ENCODE measurements at regions not wholly inside any gene's neighbourhood (a gene's known extent, or its start where the extent isn't known, plus 50 kb on each side); places are given as distances from the start of the nearest gene placed in this dataset.

DNA sequence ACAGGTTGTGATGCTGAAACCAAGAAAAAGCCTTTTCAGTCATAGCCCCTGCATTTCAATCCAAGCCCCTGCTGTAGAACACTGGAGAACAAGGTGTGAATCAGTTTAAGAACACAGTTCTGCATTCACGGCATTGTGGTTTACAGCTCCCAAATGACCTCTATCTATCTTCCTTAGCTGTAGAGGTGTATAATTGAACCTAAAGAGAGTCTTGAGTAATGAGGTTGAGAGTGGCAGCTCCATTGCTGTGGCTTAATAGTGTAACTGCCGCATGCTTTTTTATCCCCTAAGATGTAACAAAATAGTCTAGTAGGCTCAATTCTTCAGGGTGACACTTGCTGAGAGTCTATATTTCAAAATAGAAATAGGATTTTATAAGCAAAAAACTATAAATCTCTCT, 121.3 kb upstream of the EPHA4 start:
- DNase-seq (ENCODE audit: low spot score) = no peak

GRCh38 chr2:221691571-221691970, 119.5 kb upstream of the EPHA4 start:
- DNase-seq (ENCODE audit: low spot score) = no peak

DNA sequence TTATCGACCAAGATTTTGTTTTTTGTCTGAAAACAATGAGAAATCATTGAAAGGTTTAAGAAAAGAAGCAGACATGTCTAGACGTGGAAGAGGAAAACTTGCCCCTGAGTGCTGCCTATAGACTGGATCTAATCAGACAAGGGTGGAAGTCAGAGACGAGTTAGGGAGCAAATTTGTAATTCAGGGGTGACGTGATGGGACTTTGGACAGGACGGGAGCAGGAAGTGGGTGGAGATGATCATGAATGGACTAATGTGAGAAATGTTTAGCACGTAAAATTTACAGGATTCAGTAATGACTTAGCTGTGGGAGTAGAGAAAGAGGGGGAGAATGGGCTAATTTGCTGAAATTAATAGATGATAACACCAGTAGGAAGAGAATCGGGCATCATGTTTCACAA, 117.0 kb upstream of the EPHA4 start:
- no peak for DNase-seq (ENCODE audit: low spot score)

DNA sequence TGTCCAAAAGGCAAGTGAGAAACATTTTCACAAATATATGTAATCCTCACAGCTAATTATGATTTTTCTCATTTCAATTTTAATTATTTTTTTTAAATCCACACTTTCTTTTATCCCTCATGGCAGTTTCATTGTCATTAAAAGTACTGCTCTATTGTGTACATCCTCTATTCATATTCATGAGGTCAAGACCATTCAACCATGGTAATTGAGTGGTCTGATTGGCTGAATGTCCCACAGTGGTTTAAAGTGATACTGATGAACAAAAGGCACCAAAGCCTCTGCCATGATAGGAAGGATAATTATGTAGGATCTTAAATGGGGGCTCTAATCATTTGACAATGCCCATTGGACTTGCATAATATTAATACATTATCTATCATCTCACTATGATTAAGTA, 108.4 kb upstream of the EPHA4 start:
- no peak for DNase-seq (ENCODE audit: low spot score)

DNA sequence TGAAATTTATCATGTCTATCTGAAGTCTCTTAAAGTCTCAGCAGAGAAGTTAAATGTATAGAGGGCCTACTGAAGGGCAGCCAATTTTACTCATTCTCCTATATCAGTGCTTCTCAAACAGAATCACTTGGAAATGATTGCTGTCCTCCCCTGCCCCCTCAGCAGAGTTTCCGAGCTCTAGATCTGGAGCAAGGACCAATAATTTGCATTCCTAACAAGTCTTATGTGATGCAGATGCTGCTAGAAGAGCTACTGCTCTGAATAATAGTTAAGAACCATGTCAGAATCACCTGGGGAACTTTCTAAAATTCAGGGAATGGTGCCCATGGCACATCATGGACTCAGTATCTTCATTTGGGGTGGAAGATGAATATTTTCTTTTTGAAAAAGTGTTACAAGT, 105.6 kb upstream of the EPHA4 start:
- no peak for DNase-seq (ENCODE audit: low spot score)

- no peak for DNase-seq (ENCODE audit: low spot score)
These were observed 104.6 kb upstream of the EPHA4 start for GRCh38 chr2:221676566-221677172.

- DNase-seq (ENCODE audit: low spot score) = no peak
These were observed 103.3 kb upstream of the EPHA4 start for GRCh38 chr2:221675201-221675908.

GRCh38 chr2:221674446-221674845, 102.3 kb upstream of the EPHA4 start:
- DNase-seq (ENCODE audit: low spot score) = no peak

DNA sequence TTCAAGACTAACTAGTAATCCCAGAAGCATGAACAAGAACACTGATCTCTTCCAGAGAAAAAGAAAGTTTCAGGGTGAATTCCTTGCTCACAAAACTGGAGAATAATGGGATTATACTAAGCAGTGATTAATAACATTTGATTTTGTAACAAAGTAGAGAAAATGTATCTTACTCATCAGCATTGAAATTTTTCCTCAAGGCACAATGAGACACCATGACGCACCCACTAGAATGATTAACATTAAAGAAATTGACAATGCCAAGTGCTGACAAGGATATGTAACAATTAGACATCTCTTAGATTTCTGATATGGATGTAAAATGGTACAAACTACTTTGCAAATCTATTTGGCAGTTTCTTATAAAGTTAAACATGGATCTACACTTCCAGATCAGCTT, 101.1 kb upstream of the EPHA4 start:
- no peak for DNase-seq (ENCODE audit: low spot score)

GRCh38 chr2:221671515-221671914, 99.4 kb upstream of the EPHA4 start:
- DNase-seq (ENCODE audit: low spot score) = no peak

- DNase-seq (ENCODE audit: low spot score) = no peak
These were observed 90.7 kb upstream of the EPHA4 start for GRCh38 chr2:221662689-221663391.

DNA sequence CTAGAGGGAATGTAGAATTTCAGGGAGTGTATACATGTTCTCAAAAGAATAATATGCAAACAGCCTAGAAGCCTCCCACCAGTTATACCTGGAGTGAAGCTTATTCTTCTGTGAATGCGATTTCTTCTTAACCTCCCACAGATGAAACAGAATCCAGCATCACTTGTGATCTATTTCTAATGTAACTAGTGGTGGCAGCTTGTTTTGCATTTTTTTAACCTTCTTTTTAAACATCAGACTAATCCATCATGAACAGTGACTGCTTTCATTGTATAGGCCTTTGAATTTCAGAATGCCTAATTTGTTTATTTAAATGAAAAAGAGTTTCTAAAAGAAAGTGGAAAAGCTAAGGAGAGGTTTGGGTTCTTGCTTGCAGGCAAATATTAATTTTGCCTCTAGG, 85.7 kb upstream of the EPHA4 start:
- no peak for DNase-seq (ENCODE audit: low spot score)

- DNase-seq (ENCODE audit: low spot score) = no peak
These were observed 83.2 kb upstream of the EPHA4 start for GRCh38 chr2:221655300-221655699.

DNA sequence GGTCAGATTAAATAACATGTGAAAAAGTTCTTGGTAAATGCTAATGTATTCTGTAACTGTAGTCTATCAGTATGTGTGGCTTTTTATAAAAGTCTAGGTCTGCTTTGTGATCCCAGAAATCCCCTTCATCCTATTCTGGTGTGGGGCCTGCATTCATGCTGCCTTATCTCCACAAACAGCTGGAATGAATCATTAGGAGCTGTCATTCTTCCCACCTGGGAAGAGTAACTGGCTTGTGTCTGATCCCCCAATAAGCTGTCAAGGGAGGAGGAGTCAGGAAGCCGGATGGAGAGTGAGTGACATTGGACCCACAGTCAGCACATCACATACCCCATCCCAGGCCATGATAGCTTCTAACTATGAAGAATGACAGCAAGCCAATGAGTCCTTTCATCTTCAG, 81.1 kb upstream of the EPHA4 start:
- DNase-seq (ENCODE audit: low spot score) = no peak

- no peak for DNase-seq (ENCODE audit: low spot score)
These were observed 77.1 kb upstream of the EPHA4 start for GRCh38 chr2:221649051-221649775.

DNA sequence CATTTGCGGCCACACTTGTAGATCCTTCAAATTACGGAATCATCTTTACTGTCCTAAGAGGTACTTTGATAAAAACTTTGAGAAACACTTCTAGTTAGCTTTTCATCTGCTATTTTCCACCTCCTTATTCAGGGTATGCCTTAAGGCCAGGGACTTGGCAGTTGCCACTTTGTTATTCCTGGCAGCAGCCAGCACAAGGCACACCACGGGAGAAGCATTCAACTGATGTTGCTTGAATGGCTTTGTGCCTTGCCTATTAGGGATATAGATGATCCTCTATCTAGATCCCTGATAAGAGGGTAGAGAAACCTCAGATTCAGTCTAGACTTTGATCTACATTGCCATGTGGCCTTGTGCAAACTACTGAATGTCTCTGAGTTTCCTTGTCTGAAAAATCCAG, 70.3 kb upstream of the EPHA4 start:
- DNase-seq (ENCODE audit: low spot score) = no peak

DNA sequence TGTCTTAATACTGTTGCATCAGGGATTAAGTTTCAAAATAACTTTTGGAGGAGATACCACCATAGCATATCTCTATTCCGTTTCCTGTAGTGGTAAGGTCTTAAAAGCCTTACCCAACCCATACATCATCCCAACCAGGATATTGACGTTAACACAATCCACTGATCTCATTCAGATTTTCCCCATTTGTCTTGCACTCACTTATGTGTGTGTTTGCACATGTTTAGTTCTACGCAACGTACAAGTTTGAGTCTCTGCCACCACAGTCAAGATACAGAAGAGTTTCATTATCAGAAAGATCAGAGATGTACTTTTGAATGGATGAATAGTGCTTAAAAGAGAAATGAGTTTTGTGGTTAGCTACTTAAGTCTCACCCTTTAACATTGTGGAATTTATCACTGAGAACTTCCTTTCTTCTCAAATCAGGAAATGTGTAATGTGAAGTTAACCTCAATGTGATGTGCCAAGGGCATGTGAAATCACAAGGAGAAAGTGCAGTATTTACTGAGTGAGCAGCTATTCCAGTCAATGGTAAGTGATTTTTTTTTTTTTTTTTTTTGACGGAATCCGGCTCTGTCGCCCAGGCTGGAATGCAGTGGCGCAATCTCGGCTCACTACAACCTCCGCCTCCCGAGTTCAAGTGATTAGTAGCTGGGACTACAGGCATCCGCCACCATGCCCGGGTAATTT, 69.2 kb upstream of the EPHA4 start:
- DNase-seq (ENCODE audit: low spot score) = no peak

- DNase-seq (ENCODE audit: low spot score) = no peak
These were observed 68.6 kb upstream of the EPHA4 start for GRCh38 chr2:221640686-221641085.

- no peak for DNase-seq (ENCODE audit: low spot score)
These were observed 65.7 kb upstream of the EPHA4 start for GRCh38 chr2:221637851-221638250.

DNA sequence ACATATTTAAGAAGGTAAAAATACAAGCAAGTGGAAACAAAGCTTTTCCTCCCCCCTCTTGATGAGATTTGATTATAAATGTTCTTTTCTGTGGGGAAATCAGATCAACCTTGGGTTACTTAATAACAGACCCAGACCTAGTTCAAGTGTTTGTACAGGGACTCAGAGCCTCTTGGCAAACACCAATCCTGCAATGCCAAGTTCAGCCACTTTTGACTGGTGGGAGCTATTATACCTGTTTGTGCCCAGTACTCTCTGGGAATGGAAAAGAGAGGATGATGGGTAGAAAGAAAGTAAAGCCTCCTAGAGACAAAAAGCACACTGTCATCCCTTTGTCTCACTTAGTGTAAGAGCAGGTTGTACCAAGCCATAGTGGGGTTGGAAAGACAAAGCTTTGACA, 63.8 kb upstream of the EPHA4 start:
- DNase-seq (ENCODE audit: low spot score) = no peak

- DNase-seq (ENCODE audit: low spot score) = no peak
These were observed 57.4 kb upstream of the EPHA4 start for GRCh38 chr2:221629468-221629867.

DNA sequence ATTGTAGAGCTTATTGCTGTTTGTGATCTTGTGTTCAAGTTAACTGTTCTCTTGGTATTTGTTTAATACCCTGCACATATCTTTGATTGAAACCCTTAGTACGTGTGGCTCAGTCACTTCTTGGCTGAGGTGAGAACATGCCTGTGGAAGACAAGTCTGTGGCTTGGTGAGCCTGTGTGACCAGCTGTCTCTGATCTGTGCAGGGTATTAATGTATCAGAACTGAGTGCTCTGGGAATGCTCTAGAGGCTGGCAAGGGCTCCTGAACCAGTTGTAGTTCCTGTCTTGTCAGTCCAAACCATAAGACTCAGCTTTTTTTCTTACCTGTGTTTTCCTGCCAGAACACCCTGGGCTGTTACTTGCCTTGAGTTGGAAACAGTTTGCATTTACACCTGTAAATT, 52.4 kb upstream of the EPHA4 start:
- no peak for DNase-seq (ENCODE audit: low spot score)

Measured in SK-N-DZ (cell line).